A673 (cell line): ENCODE measurements at regions not wholly inside any gene's neighbourhood (a gene's known extent, or its start where the extent isn't known, plus 50 kb on each side); places are given as distances from the start of the nearest gene placed in this dataset.

ENCODE experiments used
- EZH2 ChIP-seq: fragments of 200-600 bp; sonication (generic); IDR thresholded peaks from 2 replicates; pipeline ENCODE4 v1.6.1; 2017; ENCODE audit warnings: borderline replicate concordance, low read depth, mild to moderate bottlenecking, mixed read lengths, antibody characterized with exemption, low read length; ENCODE audit not compliant: poor library complexity, severe bottlenecking
- TF ChIP-seq, protein P1 (sequence below): fragments of 300-800, 200-600 bp; sonication (generic); conservative IDR thresholded peaks from 2 replicates; pipeline ENCODE4 v1.5.1; 2017; ENCODE audit warnings: low read depth, mild to moderate bottlenecking, antibody characterized with exemption, low read length, moderate library complexity, mixed read lengths

DNA sequence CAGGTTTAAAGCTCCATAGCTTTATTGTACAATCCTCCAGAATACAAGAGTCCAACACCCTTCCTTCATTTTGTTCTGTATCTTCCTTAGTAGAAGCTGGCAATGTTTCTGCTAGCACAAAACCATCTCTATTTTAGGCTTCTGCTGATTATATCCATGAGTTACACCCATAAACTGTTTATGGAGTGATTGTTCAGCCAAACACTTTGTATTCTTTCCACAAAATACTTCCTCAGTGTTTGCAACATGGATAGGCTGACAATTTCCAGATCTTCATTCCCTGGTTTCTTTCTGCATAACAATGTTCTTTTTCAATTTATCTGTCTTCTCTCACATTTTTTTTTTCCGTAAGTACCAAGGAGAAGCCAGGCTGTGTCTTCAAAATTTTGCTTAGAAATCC is 839.9 kb upstream of the CDH8 start:
- TF ChIP-seq, protein P1, sequence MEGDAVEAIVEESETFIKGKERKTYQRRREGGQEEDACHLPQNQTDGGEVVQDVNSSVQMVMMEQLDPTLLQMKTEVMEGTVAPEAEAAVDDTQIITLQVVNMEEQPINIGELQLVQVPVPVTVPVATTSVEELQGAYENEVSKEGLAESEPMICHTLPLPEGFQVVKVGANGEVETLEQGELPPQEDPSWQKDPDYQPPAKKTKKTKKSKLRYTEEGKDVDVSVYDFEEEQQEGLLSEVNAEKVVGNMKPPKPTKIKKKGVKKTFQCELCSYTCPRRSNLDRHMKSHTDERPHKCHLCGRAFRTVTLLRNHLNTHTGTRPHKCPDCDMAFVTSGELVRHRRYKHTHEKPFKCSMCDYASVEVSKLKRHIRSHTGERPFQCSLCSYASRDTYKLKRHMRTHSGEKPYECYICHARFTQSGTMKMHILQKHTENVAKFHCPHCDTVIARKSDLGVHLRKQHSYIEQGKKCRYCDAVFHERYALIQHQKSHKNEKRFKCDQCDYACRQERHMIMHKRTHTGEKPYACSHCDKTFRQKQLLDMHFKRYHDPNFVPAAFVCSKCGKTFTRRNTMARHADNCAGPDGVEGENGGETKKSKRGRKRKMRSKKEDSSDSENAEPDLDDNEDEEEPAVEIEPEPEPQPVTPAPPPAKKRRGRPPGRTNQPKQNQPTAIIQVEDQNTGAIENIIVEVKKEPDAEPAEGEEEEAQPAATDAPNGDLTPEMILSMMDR = no peak
- no peak for TF ChIP-seq EZH2
